ENCODE measurements at regions not wholly inside any gene's neighbourhood (a gene's known extent, or its start where the extent isn't known, plus 50 kb on each side); places are given as distances from the start of the nearest gene placed in this dataset.
"Not testable (repeated sequence)": the region's sequence is repeated elsewhere in the genome, so short reads cannot be mapped to it uniquely, and the experiment has no call there.

DNA sequence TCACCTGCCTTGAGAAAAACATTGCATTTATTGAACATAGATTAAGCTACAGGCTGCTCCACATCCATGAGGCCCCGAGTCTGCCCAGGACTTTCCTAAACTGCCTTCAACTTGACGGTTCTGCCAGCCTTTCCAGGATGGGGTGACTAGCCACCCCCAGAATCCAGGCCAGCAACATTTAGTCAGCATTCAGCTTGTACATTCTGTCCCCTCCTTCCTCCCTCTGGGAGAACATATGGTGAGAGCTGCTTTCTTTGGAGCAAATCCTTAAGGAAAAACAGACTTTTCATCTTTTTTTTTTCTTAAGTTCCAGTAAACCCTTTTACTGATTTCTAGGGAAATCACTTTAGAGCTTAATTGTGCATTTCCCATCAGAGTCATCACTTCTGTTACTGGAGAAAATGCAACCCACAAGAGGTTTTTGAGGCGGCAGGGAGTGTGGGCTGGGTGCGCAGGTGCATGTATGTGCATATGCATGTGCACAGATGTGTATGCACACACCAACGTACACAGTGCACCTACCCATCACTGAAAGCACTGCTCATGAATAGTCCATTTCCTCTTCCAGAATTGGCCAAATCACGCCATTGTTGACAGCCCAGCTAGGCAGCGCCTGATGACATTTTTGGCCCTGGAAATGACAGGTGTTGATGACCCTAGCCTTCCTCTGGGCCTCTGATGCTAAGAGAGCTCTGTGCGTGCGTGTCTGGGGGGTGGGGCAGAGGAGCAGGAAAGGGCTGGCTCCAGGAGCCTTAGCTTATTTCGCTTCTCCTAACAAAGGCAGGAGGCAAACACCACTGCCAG, 145.6 kb downstream of the HSD17B3 start:
- peak; percentile 11 for DNase-seq (ENCODE audit: low read depth)

DNA sequence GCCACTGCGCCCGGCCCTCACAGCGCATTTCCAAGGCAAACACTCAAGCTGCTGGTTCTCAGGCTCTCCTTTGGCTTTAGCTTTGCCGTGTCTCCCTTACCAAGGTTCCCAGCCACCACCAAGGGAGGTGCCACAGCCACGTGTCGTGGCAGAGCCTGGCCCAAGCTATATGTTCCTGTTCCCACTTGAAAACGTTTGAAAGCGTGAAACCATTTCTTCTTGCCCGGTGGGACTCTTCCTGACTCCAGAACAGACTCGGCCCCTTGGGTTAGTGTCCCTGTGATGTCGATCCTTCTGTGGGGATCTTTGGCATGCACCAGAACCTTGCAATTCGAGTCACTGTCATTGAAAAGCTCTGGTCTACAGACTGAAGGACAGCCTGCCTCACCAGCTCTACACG, 147.9 kb downstream of the HSD17B3 start:
- no peak for DNase-seq (ENCODE audit: low read depth)

- DNase-seq (ENCODE audit: low read depth) = no peak
Observed at GRCh38 chr9:96152550-96152949, 149.4 kb downstream of the HSD17B3 start.

- DNase-seq (ENCODE audit: low read depth) = no peak
Observed at GRCh38 chr9:96150324-96151227, 151.4 kb downstream of the HSD17B3 start.

GRCh38 chr9:96149533-96150280, 152.3 kb downstream of the HSD17B3 start:
- DNase-seq (ENCODE audit: low read depth) = no peak

GRCh38 chr9:96148634-96149532, 153.1 kb downstream of the HSD17B3 start:
- no peak for DNase-seq (ENCODE audit: low read depth)

DNA sequence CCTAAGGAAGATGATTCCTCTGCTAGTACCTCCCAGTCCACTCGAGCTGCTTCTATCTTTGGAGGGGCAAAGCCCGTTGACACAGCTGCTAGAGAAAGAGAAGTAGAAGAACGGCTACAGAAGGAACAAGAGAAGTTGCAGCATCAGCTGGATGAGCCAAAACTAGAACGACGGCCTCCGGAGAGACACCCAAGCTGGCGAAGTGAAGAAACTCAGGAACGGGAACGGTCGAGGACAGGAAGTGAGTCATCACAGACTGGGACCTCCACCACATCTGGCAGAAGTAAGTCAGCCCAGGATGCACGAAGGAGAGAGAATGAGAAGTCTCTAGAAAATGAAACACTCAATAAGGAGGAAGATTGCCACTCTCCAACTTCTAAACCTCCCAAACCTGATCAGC, 154.9 kb downstream of the HSD17B3 start:
- DNase-seq (ENCODE audit: low read depth) = not testable (repeated sequence)

DNA sequence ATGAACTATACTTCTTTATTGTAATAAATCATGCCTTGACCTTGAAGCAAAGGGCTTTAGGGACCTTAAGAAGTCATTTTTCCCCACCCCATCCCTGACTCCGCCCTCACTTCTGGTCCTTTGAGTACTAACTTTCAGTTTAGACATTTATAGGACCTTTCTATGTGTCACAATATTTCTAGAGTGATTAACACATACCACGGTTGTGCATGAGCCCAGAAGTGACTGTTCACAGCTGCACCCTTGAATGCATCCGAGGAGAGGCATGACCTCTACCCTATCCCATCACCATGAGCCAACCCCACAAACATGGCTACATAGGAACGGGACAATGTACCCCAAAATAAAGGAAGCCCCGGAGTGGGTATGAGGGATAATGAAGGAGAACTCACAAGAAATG, 160.3 kb downstream of the HSD17B3 start:
- DNase-seq (ENCODE audit: low read depth) = peak; percentile 23

- no peak for DNase-seq (ENCODE audit: low read depth)
Observed at GRCh38 chr9:96141128-96141474, 160.9 kb downstream of the HSD17B3 start.

- DNase-seq (ENCODE audit: low read depth) = peak; percentile 14
Observed at GRCh38 chr9:96140296-96141127, 161.5 kb downstream of the HSD17B3 start.

- DNase-seq (ENCODE audit: low read depth) = peak; percentile 97
Observed at GRCh38 chr9:96139592-96140295, 162.2 kb downstream of the HSD17B3 start.

DNA sequence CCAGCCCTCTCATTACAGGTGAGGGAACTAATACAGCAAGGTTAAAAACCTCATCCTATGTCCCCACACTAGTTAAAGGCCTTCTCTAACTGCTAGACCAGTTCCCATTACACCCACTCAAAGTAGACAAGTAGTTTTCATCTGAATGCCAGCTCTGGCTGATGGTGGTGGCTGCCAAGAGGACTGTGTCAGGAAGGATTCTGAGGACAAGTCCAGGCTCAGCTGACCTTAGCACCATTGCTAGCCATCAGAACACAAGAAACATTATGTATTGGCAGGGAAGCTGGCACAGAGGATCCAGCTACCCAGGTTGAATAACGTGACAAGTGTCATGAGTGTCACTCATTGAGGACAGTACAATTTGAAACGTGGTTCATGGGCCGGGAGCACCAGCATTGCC, 163.4 kb downstream of the HSD17B3 start:
- DNase-seq (ENCODE audit: low read depth) = no peak

GRCh38 chr9:96137671-96138429, 164.1 kb downstream of the HSD17B3 start:
- peak; percentile 39 for DNase-seq (ENCODE audit: low read depth)

GRCh38 chr9:96136992-96137670, 164.8 kb downstream of the HSD17B3 start:
- DNase-seq (ENCODE audit: low read depth) = peak; percentile 88

DNA sequence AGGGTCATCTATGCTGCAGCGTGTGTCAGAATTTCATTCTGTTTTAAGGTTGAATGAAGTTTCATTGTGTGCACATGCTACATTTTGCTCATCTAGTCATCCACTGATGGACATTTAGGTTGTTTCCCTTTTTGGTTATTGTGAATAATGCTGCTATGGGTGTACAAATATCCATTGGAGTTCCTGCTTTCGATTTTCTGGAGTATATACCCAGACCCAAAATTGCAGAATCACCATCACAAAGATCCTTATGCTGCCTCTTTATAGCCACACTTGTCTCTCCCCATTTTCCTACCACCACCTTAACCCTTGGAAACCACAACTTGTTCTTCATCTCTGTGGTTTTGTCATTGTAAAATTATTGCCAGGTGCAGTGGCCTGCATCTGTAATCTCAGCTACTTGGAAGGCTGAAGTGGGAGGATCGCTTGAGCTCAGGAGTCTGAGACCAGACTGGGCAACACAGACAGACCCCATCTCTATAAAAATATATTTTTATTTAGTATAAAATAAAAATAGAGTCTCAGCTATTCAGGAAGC, 166.2 kb downstream of the HSD17B3 start:
- DNase-seq (ENCODE audit: low read depth) = no peak

DNA sequence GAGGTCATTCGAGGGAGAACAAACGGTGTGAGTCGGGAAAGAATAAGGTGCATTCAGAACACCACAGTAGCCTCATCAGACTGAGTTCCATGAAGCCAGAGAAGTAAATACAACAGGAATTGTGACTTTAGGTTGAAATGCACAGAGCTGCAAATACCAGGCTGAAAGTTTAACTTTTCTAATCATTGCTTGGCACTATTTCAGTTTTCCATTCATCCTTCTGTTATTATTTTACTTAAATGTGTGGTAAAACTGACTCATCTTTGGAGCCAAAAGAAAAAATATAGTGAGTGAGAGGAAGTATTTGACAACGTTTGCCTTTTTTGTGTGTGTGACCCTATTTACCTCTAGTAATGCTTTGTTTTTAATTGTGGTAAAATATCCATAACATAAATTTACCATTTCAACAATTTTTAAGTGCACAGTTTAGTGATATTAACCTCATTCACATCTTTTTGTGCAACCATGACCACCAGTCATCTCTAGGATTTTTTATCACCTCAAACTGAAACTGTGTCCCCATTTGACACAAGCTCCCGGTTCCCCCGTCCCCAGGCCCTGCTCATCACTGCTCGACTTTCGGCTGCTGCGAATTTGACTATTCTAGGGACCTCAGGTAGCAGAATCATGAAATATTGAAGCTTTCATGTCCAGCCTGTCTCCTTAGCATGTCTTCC, 166.8 kb downstream of the HSD17B3 start:
- DNase-seq (ENCODE audit: low read depth) = peak; percentile 71

- peak; percentile 10 for DNase-seq (ENCODE audit: low read depth)
Observed at GRCh38 chr9:96133321-96134021, 168.5 kb downstream of the HSD17B3 start.

Measured in iris pigment epithelial cell (primary cell).